ENCODE measurements at regions not wholly inside any gene's neighbourhood (a gene's known extent, or its start where the extent isn't known, plus 50 kb on each side); places are given as distances from the start of the nearest gene placed in this dataset.

- H3K36me3 ChIP-seq = no peaks in the 10 kb centered on the region
- no peak for TF ChIP-seq POLR2A (IDR thresholded peaks at IDR 0.05)
- TF ChIP-seq POLR2AphosphoS5 (IDR thresholded peaks at IDR 0.05) = no peak
- no peak for TF ChIP-seq CTCF (IDR thresholded peaks at IDR 0.05)
Observed at GRCh38 chr4:58274553-58274952, 1164.4 kb upstream of the IGFBP7 start.

GRCh38 chr4:58272311-58272710, 1162.1 kb upstream of the IGFBP7 start:
- Histone ChIP-seq H3K27me3 (no peaks in the 10 kb centered on the region), H3K27ac (no peak overlapping the region), H3K4me1 (no peaks in the 10 kb centered on the region), H3K4me3 (no peak overlapping the region), H3K9me3 (peaks cover 0 to 4% of the 10 kb centered on the region in 2 donors), H3K36me3 (no peaks in the 10 kb centered on the region)
- TF ChIP-seq POLR2A (IDR thresholded peaks at IDR 0.05) (no peak), POLR2AphosphoS5 (IDR thresholded peaks at IDR 0.05) (no peak), CTCF (IDR thresholded peaks at IDR 0.05) (no peak)
- no peak for DNase-seq (ENCODE audit: low spot score in 2 of 2)
- intact Hi-C loops (cut with DNase I; ENCODE audit: low total_unique reads) = no loop called here

More at GRCh38 chr4:58274553-58274952, 1164.4 kb upstream of the IGFBP7 start:
- no peak overlapping the region for H3K27ac ChIP-seq
- DNase-seq (ENCODE audit: low spot score in 2 of 2) = no peak
- peaks cover 0 to 4% of the 10 kb centered on the region in 2 donors for H3K9me3 ChIP-seq
- no peaks in the 10 kb centered on the region for H3K27me3 ChIP-seq
- H3K4me1 ChIP-seq = no peaks in the 10 kb centered on the region
- no peak overlapping the region for H3K4me3 ChIP-seq
- intact Hi-C loops (cut with DNase I; ENCODE audit: low total_unique reads) = no loop called here

GRCh38 chr4:58265734-58266133, 1155.5 kb upstream of the IGFBP7 start:
- no peaks in the 10 kb centered on the region for H3K4me1 ChIP-seq
- no peaks in the 10 kb centered on the region for H3K27me3 ChIP-seq
- H3K4me3 ChIP-seq = no peak overlapping the region

GRCh38 chr4:58261526-58261925, 1151.3 kb upstream of the IGFBP7 start:
- no peak for DNase-seq (ENCODE audit: low spot score in 2 of 2)
- Histone ChIP-seq H3K9me3 (no peaks in the 10 kb centered on the region), H3K4me1 (no peaks in the 10 kb centered on the region), H3K4me3 (no peak overlapping the region), H3K36me3 (no peaks in the 10 kb centered on the region), H3K27ac (no peak overlapping the region), H3K27me3 (no peaks in the 10 kb centered on the region)
- intact Hi-C loops (cut with DNase I; ENCODE audit: low total_unique reads) = no loop called here
- TF ChIP-seq POLR2A (IDR thresholded peaks at IDR 0.05) (no peak), CTCF (IDR thresholded peaks at IDR 0.05) (no peak), POLR2AphosphoS5 (IDR thresholded peaks at IDR 0.05) (no peak)

More at GRCh38 chr4:58265734-58266133, 1155.5 kb upstream of the IGFBP7 start:
- H3K27ac ChIP-seq = no peak overlapping the region
- intact Hi-C loops (cut with DNase I; ENCODE audit: low total_unique reads) = no loop called here
- H3K9me3 ChIP-seq = peaks cover 0 to 3% of the 10 kb centered on the region in 2 donors
- no peak for DNase-seq (ENCODE audit: low spot score in 2 of 2)
- TF ChIP-seq POLR2AphosphoS5 (IDR thresholded peaks at IDR 0.05) (no peak), POLR2A (IDR thresholded peaks at IDR 0.05) (no peak), CTCF (IDR thresholded peaks at IDR 0.05) (no peak)
- no peaks in the 10 kb centered on the region for H3K36me3 ChIP-seq

- Histone ChIP-seq H3K9me3 (no peaks in the 10 kb centered on the region), H3K36me3 (no peaks in the 10 kb centered on the region), H3K4me1 (no peaks in the 10 kb centered on the region), H3K4me3 (no peak overlapping the region), H3K27me3 (no peaks in the 10 kb centered on the region), H3K27ac (no peak overlapping the region)
- intact Hi-C loops (cut with DNase I; ENCODE audit: low total_unique reads) = no loop called here
- TF ChIP-seq POLR2AphosphoS5 (IDR thresholded peaks at IDR 0.05) = no peak
- no peak for TF ChIP-seq POLR2A (IDR thresholded peaks at IDR 0.05)
- no peak for TF ChIP-seq CTCF (IDR thresholded peaks at IDR 0.05)
- no peak for DNase-seq (ENCODE audit: low spot score in 2 of 2)
Observed at GRCh38 chr4:58254291-58254690, 1144.1 kb upstream of the IGFBP7 start.
